Right ventricle myocardium inferior (tissue), 1 donor: ENCODE measurements at regions not wholly inside any gene's neighbourhood (a gene's known extent, or its start where the extent isn't known, plus 50 kb on each side); places are given as distances from the start of the nearest gene placed in this dataset.
"Not testable (repeated sequence)": the region's sequence is repeated elsewhere in the genome, so short reads cannot be mapped to it uniquely, and the experiment has no call there.

Experiments used
- ATAC-seq: fragments of 200-7000 bp; cut with Tn5 transposase; one replicate; pipeline ENCODE4 v1.9.1; 2020; ENCODE audit warnings: mild to moderate bottlenecking, moderate library complexity
- DNase-seq: peaks from one replicate; pipeline ENCODE4 v3.0.0; 2021; ENCODE audit errors: missing footprints
- intact Hi-C: fragments of 100-400 bp; cut with DNase I; formaldehyde crosslinking; loops from one replicate; pipeline ENCODE4 v1.11.0; 2022
- donor health status: DM: no; HTN: yes; CAD: no; lungs with severe emphysema.

- ATAC-seq, intact Hi-C loops, DNase-seq: not testable (repeated sequence)
Observed at GRCh38 chr9:85077146-85077545, 407.6 kb downstream of the NTRK2 start.
